Midbrain (tissue), 1 donor: ENCODE measurements at regions not wholly inside any gene's neighbourhood (a gene's known extent, or its start where the extent isn't known, plus 50 kb on each side); places are given as distances from the start of the nearest gene placed in this dataset.

Experiments used
- DNase-seq: peaks from one replicate; lab custom pipeline; 2025; lab: John Stamatoyannopoulos, UW

DNA sequence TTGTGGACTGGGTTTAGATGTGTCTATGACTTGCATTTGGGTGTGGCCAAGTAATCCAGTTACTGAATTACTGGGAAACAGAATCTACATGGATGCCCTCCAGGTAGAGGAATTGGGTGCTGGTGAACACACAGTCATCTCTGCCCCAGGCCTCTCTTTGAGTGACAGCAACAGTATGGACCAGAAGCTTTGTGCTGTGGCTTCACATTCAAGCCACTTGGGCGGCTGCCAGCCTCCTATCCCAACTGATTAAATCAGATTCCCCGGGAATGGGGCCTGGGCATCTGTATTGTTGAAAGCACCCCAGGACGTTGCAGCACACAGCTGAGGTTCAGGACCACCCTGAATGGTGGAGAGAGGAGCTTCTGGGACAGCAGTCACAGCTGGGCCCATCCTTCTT lies 144.6 kb downstream of the DHX35 start:
- no peak for DNase-seq

DNA sequence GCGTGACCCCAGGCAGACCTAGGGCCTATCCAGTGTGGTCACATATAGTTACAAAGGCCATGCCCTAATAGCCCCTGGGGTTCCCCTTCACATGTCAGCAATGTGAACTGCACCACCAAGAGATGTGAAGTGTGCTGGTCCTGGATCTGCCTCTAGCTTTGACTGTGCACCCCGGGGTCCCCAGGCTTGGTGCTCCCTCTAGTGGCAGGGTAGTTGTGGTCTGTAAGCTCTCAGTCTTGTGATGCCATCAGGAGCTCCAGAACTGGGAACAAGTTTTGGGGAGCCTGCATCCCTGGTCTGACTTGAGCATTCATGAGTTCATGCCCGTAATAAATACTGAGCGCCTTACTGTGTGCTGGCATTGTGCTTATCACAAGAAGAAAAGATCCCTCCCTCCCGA lies 143.4 kb downstream of the DHX35 start:
- no peak for DNase-seq

DNA sequence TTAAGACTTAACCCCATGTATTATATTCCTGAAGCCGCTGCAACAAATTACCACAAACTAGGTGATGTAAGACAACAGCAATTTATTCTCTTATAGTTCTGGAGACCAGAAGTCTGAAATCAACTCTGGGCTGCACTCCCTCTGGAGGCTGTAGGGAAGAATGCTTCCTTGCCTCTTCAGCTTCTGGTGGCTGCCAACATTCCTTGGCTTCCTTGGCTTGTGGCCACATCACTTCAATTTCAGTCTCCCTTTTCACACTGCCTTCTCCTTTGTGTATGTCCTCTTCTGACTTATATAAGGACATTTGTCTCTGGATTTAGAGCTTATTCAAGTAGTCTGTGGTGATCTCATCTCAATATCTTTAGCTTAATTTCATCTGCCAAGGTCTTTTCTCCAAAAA lies 141.6 kb downstream of the DHX35 start:
- no peak for DNase-seq

DNA sequence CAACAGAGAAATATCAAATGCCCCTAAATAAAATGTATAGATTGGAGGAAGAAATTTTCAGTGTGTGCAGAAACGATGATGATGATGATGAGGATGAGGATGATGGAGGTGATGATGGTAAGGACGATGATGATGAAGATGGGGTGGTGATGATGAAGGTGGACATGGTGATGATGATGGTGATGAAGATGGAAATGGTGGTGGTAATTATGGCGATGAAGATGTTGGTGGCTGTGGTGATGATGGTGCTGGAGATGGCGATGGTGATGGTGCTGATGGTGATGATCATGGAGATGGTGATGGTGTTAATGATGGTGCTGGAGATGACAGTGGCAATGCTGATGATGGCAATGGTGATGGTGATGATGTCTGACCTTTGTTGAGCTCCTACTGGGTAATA lies 141.2 kb downstream of the DHX35 start:
- no peak for DNase-seq

DNA sequence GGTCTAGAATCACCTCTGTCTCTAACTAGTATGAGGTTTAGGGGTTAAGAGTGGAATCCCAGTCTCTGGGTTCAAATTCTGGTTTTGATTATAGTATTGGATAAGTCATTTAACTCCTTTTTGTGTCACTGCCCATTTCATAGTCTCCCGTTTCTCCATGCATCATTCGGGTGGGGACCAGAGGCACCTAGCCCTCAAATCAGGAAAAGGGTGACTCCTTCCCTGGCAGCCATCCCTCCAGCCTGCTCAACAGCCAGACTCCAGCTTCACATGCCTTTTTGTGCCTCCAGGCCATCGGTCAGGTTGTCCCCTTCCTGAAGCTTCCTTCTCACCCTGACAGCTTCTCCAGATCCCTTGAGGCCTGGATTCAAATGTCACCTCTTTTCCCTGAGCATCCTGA lies 139.8 kb downstream of the DHX35 start:
- DNase-seq = no peak

DNA sequence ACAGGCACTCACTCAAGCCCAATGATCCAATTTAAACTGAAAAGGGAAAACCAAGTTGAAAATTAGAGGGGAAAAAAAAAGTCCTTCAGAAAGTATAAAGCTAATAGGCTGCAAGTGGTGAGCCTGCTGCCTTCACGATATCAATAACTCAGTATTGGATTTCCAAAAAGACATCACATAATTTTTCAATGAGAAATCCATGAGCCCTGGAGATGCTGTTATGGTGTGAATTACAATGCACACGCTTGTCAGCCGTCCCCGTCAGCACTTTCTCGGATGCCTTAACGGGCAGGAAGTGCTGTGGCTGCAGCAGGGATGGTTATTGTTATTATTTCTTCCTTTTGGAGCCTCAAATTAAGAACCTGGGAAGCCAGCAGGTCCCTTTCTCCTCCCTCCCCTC lies 138.5 kb downstream of the DHX35 start:
- no peak for DNase-seq

DNA sequence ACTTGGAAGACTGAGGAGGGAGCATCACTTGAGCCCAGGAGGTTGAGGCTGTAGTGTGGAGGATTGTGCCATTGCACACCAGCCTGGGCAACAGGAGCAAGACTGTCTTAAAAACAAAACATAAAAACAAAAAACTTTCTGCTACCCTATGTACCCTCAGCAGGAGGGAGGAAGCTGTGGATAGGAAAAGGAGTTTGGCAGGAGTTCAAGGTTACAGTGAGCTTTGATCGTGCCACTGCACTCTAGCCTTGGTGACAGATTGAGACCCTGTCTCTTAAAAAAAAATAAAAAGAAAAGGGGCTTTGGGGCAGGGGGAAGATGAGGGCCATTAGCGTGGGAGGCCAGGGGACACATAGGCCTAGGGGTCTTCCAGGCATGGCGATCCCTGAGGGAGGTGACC lies 135.7 kb downstream of the DHX35 start:
- no peak for DNase-seq

DNA sequence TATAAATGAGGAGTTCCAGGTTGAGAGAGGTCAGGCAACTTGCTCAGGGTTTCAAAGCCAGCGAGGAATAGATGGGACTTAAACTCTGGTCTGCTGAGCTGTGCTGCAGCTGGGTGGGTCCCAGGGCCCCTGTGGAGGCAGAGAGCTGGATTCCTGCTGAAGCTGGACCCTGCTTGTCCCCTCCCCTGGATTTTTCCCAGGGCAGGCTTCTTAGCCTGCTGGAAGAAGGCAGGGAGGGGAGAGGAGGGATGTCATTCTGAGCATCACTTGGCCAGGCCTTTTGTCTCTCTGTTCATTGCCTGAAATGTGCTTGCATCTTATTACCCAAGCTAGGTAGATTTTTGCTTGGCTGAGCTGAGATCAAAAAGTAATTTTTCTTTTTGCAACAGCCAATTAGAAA lies 133.7 kb downstream of the DHX35 start:
- no peak for DNase-seq

DNA sequence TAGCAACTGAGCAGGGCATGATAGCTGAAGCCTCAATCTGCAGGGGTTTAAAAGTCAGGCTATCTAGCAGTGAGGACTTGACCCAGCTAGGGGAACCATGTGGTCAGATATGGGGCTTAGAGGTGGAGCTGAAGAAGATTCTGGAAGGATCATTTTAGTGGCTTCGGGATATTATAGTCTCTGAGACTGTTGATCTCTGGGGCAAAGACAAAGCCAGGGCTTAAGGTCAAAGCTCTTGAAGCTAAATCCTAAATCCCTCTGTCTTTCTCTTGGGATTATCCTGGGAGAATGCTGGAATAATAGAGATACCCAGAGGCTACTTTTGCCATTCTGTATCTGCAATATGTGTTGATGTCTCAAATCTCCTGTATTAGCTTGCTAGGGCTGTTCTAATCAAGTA lies 132.2 kb downstream of the DHX35 start:
- DNase-seq = no peak

DNA sequence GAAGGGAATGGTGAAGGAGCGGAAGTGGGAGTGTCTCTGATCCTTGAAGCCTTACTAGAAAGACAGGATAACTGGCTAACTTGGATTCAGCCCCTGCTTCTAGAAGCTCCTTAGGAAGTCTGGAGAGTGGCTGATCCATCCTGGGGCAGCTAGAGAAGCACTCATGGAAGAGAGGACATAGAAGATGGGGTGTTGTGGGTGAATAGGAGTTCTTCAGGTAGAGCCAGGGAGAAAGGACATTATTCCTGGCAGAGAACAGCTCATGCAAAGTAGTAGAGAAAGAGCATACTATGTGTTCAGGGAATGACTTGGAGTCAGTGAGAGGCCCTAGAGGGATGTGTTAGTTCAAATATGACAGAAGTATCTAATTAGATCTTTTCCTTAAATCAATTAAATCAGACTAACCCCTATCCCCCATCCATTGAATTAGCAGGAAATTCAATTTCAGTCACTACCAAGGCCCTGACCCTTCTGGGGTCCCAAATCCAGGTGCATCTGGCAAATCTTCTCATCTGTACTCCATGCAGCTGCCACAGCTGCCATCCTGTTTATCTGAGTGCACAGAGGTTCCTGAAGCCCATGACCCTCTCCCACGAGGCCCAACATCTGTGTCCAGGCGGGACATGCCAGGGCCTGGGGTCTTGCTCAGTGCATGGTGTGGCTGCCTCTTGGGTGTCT lies 130.7 kb downstream of the DHX35 start:
- no peak for DNase-seq

DNA sequence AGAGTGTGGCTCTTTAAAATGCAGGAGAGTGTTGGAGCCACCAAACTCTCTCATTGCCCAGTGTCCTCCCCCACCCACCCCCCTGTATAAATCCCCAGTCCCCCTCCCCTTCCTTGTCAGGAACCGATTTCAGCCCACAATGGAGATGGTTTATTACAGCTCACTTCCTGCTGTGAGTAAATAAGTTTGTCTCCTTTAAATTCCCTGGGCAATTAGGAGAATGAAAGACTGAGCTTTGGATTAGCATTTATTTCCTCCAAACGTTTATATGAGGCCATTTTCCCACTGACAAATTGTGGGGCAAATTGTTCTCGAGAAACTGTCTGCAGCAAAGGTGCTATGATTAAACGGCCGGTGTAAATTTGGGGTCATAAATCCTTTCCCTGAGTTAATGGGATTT lies 128.8 kb downstream of the DHX35 start:
- no peak for DNase-seq

DNA sequence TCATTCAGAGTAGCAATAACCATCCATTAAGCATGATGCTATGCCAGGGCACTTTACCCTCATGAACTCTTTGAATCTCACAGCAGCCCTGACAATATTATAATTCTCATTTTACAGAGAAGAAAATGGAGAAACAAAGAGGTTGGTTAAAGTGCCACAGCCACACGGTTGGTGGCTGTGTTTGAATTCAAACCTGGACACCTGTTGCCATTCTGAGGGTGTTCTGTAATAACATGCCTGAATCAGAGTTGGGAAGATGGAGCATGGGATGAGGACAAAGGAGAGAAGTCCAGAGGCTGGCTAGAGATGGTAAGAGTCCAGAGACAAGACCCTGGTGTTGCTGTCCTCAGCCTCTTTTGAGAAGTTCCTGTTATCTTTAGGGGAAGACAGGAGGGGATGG lies 127.7 kb downstream of the DHX35 start:
- no peak for DNase-seq
